GM06990 (cell line): ENCODE measurements at regions not wholly inside any gene's neighbourhood (a gene's known extent, or its start where the extent isn't known, plus 50 kb on each side); places are given as distances from the start of the nearest gene placed in this dataset.

Experiments
- DNase-seq: peaks from one replicate; pipeline ENCODE4 v3.0.0-alpha.2; 2011; ENCODE audit not compliant: insufficient read length; ENCODE audit errors: extremely low read depth
- H3K27me3 ChIP-seq: replicated peaks from 2 replicates; pipeline ENCODE4 v1.6.0; 2011; ENCODE audit warnings: low read length; ENCODE audit not compliant: control insufficient read depth, insufficient read depth
- H3K36me3 ChIP-seq: 2 replicates; pipeline ENCODE4 v1.5.1; 2011; ENCODE audit warnings: low read length; ENCODE audit not compliant: control insufficient read depth, insufficient read depth
- H3K4me3 ChIP-seq: replicated peaks from 2 replicates; pipeline ENCODE4 v1.5.1; 2011; ENCODE audit warnings: low read depth, mild to moderate bottlenecking, control low read depth, low read length
- CTCF ChIP-seq: IDR thresholded peaks from 2 replicates; pipeline ENCODE4 v1.5.1; 2011; ENCODE audit warnings: low read length, control low read depth, mild to moderate bottlenecking, inconsistent platforms; ENCODE audit not compliant: insufficient read depth, poor library complexity, severe bottlenecking

GRCh38 chr3:99498550-99499234 is 139.7 kb upstream of the COL8A1 start:
- TF ChIP-seq CTCF = no peak
- no peak overlapping the region for H3K4me3 ChIP-seq
- DNase-seq = no peak
- H3K36me3 ChIP-seq = no peaks in the 10 kb centered on the region
- no peaks in the 10 kb centered on the region for H3K27me3 ChIP-seq

DNA sequence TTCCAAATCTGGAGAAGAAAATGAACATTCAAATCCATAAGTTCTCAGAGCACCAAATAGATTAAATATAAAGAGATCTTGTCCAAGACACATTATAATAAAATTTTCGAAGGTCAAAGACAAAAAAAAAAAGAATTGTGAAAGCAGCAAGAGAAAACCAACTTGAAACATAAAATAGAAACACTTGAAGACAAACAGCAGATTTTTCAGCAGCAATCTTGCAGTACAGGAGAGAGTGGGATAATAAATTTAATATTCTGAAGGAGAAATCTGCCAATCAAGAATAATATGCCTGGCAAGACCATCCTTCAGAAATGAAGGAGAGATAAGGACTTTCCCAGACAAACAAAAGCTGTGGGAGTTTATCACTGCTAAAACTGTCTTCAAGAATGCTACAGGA is 150.5 kb upstream of the COL8A1 start:
- H3K36me3 ChIP-seq = no peaks in the 10 kb centered on the region
- no peak for TF ChIP-seq CTCF
- no peak for DNase-seq
- no peak overlapping the region for H3K4me3 ChIP-seq
- H3K27me3 ChIP-seq = no peaks in the 10 kb centered on the region

- no peak overlapping the region for H3K4me3 ChIP-seq
- no peak for DNase-seq
- no peak for TF ChIP-seq CTCF
- H3K36me3 ChIP-seq = no peaks in the 10 kb centered on the region
- no peaks in the 10 kb centered on the region for H3K27me3 ChIP-seq
These were observed 153.1 kb upstream of the COL8A1 start for GRCh38 chr3:99485286-99485685.

- H3K36me3 ChIP-seq = no peaks in the 10 kb centered on the region
- H3K4me3 ChIP-seq = no peak overlapping the region
- DNase-seq = no peak
- no peaks in the 10 kb centered on the region for H3K27me3 ChIP-seq
- no peak for TF ChIP-seq CTCF
These were observed 153.5 kb upstream of the COL8A1 start for GRCh38 chr3:99484871-99485270.

DNA sequence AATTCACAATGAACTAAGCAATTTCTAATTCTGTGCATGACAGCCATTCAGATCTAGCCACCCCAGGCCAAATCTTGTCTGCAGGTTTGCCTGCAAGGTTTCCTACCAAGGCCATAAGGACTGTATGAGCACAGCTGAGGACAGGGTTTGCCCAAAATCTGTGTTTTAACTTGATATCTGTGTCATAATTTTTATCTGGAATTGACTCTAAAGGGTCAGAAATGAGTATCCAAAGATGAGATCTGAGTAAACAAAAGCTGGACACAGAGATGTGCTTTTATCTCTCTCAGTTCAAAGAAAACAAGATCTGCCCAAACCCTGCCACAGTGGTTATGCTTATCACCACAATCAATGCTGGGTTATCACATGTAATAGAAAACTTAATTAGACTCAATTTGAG is 154.6 kb upstream of the COL8A1 start:
- no peak for TF ChIP-seq CTCF
- H3K27me3 ChIP-seq = no peaks in the 10 kb centered on the region
- no peak for DNase-seq
- no peaks in the 10 kb centered on the region for H3K36me3 ChIP-seq
- no peak overlapping the region for H3K4me3 ChIP-seq

- Histone ChIP-seq H3K4me3 (no peak overlapping the region), H3K27me3 (no peaks in the 10 kb centered on the region), H3K36me3 (no peaks in the 10 kb centered on the region)
- no peak for DNase-seq
- TF ChIP-seq CTCF = no peak
These were observed 156.2 kb upstream of the COL8A1 start for GRCh38 chr3:99482191-99482590.
